BLaER1 (cell line): ENCODE measurements at regions not wholly inside any gene's neighbourhood (a gene's known extent, or its start where the extent isn't known, plus 50 kb on each side); places are given as distances from the start of the nearest gene placed in this dataset.

Experiments
- H3K27ac ChIP-seq: shearing (Covaris generic); formaldehyde crosslinking; 2 replicates; pipeline ENCODE4 v1.8.1; 2022
- H3K27me3 ChIP-seq: shearing (Covaris generic); formaldehyde crosslinking; 2 replicates; pipeline ENCODE4 v1.8.1; 2022
- H3K36me3 ChIP-seq: shearing (Covaris generic); formaldehyde crosslinking; 2 replicates; pipeline ENCODE4 v1.8.1; 2022
- H3K4me1 ChIP-seq: shearing (Covaris generic); formaldehyde crosslinking; 2 replicates; pipeline ENCODE4 v1.8.1; 2022
- H3K4me2 ChIP-seq: shearing (Covaris generic); formaldehyde crosslinking; 2 replicates; pipeline ENCODE4 v1.8.1; 2022
- H3K4me3 ChIP-seq: shearing (Covaris generic); formaldehyde crosslinking; 2 replicates; pipeline ENCODE4 v1.8.1; 2022
- H3K9ac ChIP-seq: shearing (Covaris generic); formaldehyde crosslinking; 2 replicates; pipeline ENCODE4 v1.8.1; 2022
- H3K9me3 ChIP-seq: shearing (Covaris generic); formaldehyde crosslinking; 2 replicates; pipeline ENCODE4 v1.8.1; 2022
- H4K20me1 ChIP-seq: shearing (Covaris generic); formaldehyde crosslinking; 2 replicates; pipeline ENCODE4 v1.8.1; 2022
- Cebpa-rat ChIP-seq: shearing (Covaris generic); IDR thresholded peaks from 2 replicates; pipeline ENCODE4 v1.8.1; 2022

GRCh38 chr4:43360296-43360695, 467.8 kb downstream of the GRXCR1 start:
- no peak for TF ChIP-seq Cebpa-rat
- Histone ChIP-seq H3K36me3 (no peaks in the 10 kb centered on the region), H3K27ac (no peak overlapping the region), H3K4me2 (no peak overlapping the region), H4K20me1 (no peaks in the 10 kb centered on the region), H3K4me1 (no peaks in the 10 kb centered on the region), H3K27me3 (no peaks in the 10 kb centered on the region), H3K9ac (no peak overlapping the region), H3K4me3 (no peak overlapping the region), H3K9me3 (no peaks in the 10 kb centered on the region)

DNA sequence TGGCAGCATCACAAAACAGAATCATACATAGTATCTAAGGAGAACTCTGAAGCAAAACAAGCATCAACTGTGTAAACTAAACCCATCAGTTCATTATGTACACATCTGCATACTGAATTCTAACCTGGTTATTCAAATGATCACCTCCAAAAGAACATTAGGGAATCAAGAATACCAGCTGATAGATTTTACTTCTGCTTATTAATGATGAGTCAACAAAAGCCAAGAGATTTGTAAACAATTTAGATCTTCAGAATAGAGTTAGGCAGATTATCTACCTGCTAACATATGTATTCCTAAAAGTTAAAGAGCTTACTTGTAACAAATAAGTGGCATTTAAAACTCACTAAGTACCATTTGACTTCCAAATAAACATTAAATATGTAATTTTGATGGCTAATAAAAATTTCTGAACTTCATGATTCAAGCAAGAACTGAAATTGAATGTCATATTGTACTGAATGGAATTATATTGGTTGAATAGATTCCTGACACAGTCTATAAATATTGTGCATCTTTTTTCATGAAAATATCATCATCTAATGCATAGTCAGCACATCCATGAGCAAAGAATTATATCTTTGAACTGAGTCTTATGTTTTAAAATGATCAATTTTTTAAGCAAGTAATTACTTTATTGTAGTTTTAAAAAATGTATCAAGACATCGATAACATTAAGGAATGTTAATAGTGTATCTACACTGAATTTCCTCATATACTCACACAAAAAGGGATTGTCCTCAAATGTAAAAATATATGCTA, 470.5 kb downstream of the GRXCR1 start:
- Histone ChIP-seq H4K20me1 (no peaks in the 10 kb centered on the region), H3K4me3 (no peak overlapping the region), H3K36me3 (no peaks in the 10 kb centered on the region), H3K27ac (no peak overlapping the region), H3K27me3 (no peaks in the 10 kb centered on the region), H3K9me3 (no peaks in the 10 kb centered on the region), H3K9ac (no peak overlapping the region), H3K4me1 (no peaks in the 10 kb centered on the region), H3K4me2 (no peak overlapping the region)
- TF ChIP-seq Cebpa-rat, result no peak

DNA sequence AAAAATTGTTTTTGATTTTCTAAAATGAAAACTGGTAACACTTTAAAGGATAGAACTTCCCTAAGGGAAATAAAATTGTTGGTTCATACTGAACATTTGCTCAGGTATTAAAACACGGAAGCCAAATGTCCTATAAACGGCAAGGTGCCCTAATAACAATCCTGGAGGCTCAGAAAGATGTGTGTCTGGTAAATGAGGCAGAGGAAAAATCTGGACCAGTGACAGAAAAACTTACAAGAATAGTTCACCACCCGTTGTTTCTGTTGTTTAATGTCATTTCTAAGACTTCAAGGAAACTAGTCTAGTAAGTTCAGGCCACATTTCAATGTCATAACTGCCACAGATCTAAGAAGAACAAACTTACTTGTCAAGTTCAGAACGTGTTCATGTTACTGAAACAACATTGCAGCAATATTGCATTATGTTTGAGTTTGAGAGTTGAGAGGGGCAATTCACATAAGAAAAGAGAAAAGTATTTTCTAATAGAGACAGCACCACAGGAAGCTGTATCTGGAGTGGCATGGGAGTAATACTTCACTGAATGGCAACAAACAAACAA, 476.6 kb downstream of the GRXCR1 start:
- H3K9ac ChIP-seq, result no peak overlapping the region
- no peak overlapping the region for H3K4me2 ChIP-seq
- H3K9me3 ChIP-seq, result no peaks in the 10 kb centered on the region
- no peak overlapping the region for H3K27ac ChIP-seq
- no peaks in the 10 kb centered on the region for H3K27me3 ChIP-seq
- no peaks in the 10 kb centered on the region for H4K20me1 ChIP-seq
- no peaks in the 10 kb centered on the region for H3K4me1 ChIP-seq
- TF ChIP-seq Cebpa-rat, result no peak
- H3K36me3 ChIP-seq, result no peaks in the 10 kb centered on the region
- no peak overlapping the region for H3K4me3 ChIP-seq

- Histone ChIP-seq H3K9me3 (no peaks in the 10 kb centered on the region), H3K4me2 (no peak overlapping the region), H3K27me3 (no peaks in the 10 kb centered on the region), H3K27ac (no peak overlapping the region), H3K4me1 (no peaks in the 10 kb centered on the region), H3K36me3 (no peaks in the 10 kb centered on the region), H3K4me3 (no peak overlapping the region), H4K20me1 (no peaks in the 10 kb centered on the region), H3K9ac (no peak overlapping the region)
- TF ChIP-seq Cebpa-rat, result no peak
Observed at GRCh38 chr4:43373201-43373600, 480.7 kb downstream of the GRXCR1 start.

DNA sequence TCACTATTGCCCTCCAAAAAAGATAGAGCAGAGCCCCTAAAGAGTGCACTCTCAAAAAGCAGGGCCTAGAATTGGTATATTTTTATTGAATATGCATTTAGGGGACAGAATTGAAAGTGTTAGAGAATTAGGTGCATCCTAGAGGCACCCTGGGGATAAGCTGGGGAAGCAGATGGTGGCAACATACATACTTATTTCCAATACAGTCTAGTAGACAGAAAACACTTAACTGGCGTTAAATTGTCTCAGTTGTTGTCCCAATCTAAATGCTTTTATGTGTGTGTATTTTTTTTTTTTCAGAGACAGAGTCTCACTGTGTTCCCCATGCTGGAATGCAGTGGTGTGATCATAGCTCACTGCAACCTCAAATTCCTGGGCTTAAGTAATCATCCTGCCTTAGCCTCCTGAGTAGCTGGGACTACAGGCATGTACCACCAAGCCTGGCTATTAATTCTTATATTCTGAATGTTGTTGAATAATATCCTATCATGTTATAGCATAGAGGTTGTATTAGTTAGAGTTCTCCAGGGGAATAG, 481.8 kb downstream of the GRXCR1 start:
- Histone ChIP-seq H3K27ac (no peak overlapping the region), H4K20me1 (no peaks in the 10 kb centered on the region), H3K4me3 (no peak overlapping the region), H3K9me3 (no peaks in the 10 kb centered on the region), H3K36me3 (no peaks in the 10 kb centered on the region), H3K4me2 (no peak overlapping the region), H3K4me1 (no peaks in the 10 kb centered on the region), H3K27me3 (no peaks in the 10 kb centered on the region), H3K9ac (no peak overlapping the region)
- TF ChIP-seq Cebpa-rat, result no peak

- Histone ChIP-seq H3K9ac (no peak overlapping the region), H3K27me3 (no peaks in the 10 kb centered on the region), H3K4me1 (no peaks in the 10 kb centered on the region), H3K27ac (no peak overlapping the region), H3K36me3 (no peaks in the 10 kb centered on the region), H4K20me1 (no peaks in the 10 kb centered on the region), H3K4me3 (no peak overlapping the region), H3K9me3 (no peaks in the 10 kb centered on the region), H3K4me2 (no peak overlapping the region)
- TF ChIP-seq Cebpa-rat, result no peak
Observed at GRCh38 chr4:43379016-43379415, 486.5 kb downstream of the GRXCR1 start.

DNA sequence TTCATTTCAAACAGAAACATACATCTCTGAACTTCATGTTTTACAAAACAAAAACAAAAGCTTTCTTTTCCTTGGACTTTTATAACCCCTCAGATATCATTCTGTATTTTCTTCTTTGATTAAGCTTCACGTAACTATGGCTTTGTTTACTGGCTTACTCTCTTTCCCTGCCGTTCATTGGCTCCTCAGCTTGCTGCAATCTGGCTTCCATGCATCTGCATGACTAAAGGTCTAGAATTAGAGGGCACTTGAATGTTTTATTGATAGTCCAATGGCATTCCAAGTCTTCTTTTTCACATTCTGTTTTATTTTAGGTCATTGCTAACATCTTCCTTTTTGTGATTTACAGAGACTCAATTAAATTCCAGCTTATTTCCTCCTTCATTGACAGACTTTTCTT, 487.6 kb downstream of the GRXCR1 start:
- Histone ChIP-seq H4K20me1 (no peaks in the 10 kb centered on the region), H3K4me3 (no peak overlapping the region), H3K27ac (no peak overlapping the region), H3K27me3 (no peaks in the 10 kb centered on the region), H3K36me3 (no peaks in the 10 kb centered on the region), H3K9ac (no peak overlapping the region), H3K4me2 (no peak overlapping the region), H3K9me3 (no peaks in the 10 kb centered on the region), H3K4me1 (no peaks in the 10 kb centered on the region)
- no peak for TF ChIP-seq Cebpa-rat

- Histone ChIP-seq H3K27ac (no peak overlapping the region), H3K27me3 (no peaks in the 10 kb centered on the region), H3K4me2 (no peak overlapping the region), H3K9ac (no peak overlapping the region), H3K4me1 (no peaks in the 10 kb centered on the region), H4K20me1 (no peaks in the 10 kb centered on the region), H3K36me3 (no peaks in the 10 kb centered on the region), H3K9me3 (no peaks in the 10 kb centered on the region), H3K4me3 (no peak overlapping the region)
- TF ChIP-seq Cebpa-rat, result no peak
Observed at GRCh38 chr4:43391069-43391468, 498.6 kb downstream of the GRXCR1 start.

- Histone ChIP-seq H3K4me3 (no peak overlapping the region), H3K4me1 (no peaks in the 10 kb centered on the region), H3K9me3 (no peaks in the 10 kb centered on the region), H3K36me3 (no peaks in the 10 kb centered on the region), H3K27me3 (no peaks in the 10 kb centered on the region), H4K20me1 (no peaks in the 10 kb centered on the region), H3K4me2 (no peak overlapping the region), H3K27ac (no peak overlapping the region), H3K9ac (no peak overlapping the region)
- TF ChIP-seq Cebpa-rat, result no peak
Observed at GRCh38 chr4:43394976-43395375, 502.5 kb downstream of the GRXCR1 start.

DNA sequence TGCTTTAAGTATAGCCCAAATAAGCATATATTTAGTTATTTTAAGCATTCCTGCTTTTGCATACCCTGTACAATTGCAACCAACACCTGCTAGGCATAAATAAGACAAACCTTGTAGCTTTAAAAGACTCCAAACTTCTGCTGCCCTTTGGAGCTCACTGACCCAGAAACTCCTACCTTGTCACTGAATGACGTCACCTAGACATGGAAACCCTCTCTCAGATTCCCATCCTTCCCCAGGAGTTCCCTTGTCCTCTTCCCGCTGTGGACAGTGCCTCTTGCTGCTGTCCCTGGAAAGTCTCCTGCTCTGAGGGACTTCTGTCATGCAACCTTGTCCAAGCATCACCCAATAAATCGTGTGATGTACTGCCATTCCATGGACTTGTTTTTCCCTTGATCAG, 507.2 kb downstream of the GRXCR1 start:
- Histone ChIP-seq H3K9ac (no peak overlapping the region), H3K4me2 (no peak overlapping the region), H3K27ac (no peak overlapping the region), H3K9me3 (no peaks in the 10 kb centered on the region), H4K20me1 (no peaks in the 10 kb centered on the region), H3K36me3 (no peaks in the 10 kb centered on the region), H3K27me3 (no peaks in the 10 kb centered on the region), H3K4me1 (no peaks in the 10 kb centered on the region), H3K4me3 (no peak overlapping the region)
- no peak for TF ChIP-seq Cebpa-rat
